ENCODE measurements at regions not wholly inside any gene's neighbourhood (a gene's known extent, or its start where the extent isn't known, plus 50 kb on each side); places are given as distances from the start of the nearest gene placed in this dataset.
A peak's percentile ranks its signal among the peaks of the same experiment; 100 is the strongest.

DNA sequence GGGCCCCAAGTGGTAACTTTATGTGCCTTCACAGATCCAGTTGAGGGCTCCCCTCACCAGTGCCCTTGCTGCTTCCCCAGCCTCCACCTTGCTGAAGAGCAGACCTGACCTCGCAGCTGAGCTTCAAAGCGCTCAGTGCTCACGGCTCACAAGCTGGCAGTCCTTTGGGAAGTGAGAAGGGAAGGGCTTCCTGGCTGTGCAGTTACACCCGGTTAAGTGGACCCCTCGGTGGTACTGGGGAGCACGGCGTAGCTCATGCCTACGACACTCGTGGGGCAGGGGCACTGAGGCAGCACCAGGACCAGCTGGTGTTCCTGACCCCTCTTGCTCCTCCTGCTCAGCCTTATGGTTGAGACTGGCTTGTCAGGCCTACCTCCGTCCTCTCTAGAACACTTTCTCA lies 629.0 kb upstream of the TBL1XR1 start:
- intact Hi-C loops (cut with DNase I, micrococcal nuclease), result no loop called here
- H3K4me1 ChIP-seq (ENCODE audit: insufficient read depth, low read length), result no peaks in the 10 kb centered on the region
- Mint-ChIP-seq H3K27me3 (no peaks in the 10 kb centered on the region), H3K27ac (no peak overlapping the region), H3K4me3 (no peak overlapping the region), H3K9me3 (no peaks in the 10 kb centered on the region), H3K36me3 (ENCODE audit: low read depth) (no peaks in the 10 kb centered on the region), H3K4me1 (ENCODE audit: low read depth) (no peaks in the 10 kb centered on the region)
- TF ChIP-seq, protein P1, sequence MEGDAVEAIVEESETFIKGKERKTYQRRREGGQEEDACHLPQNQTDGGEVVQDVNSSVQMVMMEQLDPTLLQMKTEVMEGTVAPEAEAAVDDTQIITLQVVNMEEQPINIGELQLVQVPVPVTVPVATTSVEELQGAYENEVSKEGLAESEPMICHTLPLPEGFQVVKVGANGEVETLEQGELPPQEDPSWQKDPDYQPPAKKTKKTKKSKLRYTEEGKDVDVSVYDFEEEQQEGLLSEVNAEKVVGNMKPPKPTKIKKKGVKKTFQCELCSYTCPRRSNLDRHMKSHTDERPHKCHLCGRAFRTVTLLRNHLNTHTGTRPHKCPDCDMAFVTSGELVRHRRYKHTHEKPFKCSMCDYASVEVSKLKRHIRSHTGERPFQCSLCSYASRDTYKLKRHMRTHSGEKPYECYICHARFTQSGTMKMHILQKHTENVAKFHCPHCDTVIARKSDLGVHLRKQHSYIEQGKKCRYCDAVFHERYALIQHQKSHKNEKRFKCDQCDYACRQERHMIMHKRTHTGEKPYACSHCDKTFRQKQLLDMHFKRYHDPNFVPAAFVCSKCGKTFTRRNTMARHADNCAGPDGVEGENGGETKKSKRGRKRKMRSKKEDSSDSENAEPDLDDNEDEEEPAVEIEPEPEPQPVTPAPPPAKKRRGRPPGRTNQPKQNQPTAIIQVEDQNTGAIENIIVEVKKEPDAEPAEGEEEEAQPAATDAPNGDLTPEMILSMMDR (IDR thresholded peaks at IDR 0.05), result no peak
- no peak overlapping the region for H3K27ac ChIP-seq (ENCODE audit: low read depth in 1 of 2, low read length in 2 of 2)
- H3K36me3 ChIP-seq (ENCODE audit: insufficient read depth, low read length), result no peaks in the 10 kb centered on the region
- ATAC-seq (ENCODE audit: poor library complexity) (no peak), DNase-seq (no peak)
- H3K27me3 ChIP-seq (ENCODE audit: control insufficient read depth in 1 of 2, insufficient read depth in 2 of 2, low read length in 2 of 2), result no peaks in the 10 kb centered on the region
- CTCF ChIA-PET, result no interaction called here
- POLR2A ChIA-PET, result no interaction called here
- H3K9me3 ChIP-seq (ENCODE audit: control insufficient read depth in 1 of 2, insufficient read depth in 1 of 2, low read length in 2 of 2), result peaks cover 0 to 3% of the 10 kb centered on the region in 2 experiments
- H3K4me3 ChIP-seq (ENCODE audit: low read length), result no peak overlapping the region

DNA sequence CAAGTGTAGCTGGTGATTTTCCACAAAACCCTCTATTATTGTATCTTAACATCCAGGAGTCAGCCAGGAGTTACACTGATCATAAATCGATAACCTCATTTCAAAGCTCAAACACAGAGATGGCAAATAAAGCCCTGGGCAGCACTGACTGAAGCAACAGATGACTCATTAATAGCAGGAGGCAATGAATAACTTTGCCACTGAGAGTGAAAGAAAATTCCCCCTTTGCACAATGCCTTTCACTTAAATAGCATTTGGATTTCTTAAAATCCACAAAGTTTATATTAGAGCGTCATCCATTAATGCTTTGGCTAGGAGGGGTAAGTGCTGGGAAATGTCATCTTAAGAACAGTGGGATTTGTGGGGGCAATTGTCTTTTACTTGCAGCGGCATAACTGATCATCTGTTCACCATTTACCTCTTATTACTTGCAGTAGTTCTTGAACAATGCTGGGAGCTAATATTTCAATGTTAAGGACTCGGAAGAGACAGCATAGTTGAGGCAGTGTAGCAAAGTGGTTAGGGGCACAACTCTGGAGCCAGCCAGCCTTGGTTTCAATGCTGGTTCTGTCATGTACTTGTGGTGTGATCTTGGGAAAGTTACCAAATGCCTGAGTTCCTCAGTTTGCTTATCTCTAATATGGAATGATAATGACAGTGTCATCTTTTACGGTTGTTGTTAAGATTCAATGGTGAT lies 630.4 kb upstream of the TBL1XR1 start:
- no peak overlapping the region for H3K4me3 Mint-ChIP-seq
- no peaks in the 10 kb centered on the region for H3K9me3 Mint-ChIP-seq
- CTCF ChIA-PET, result interaction anchor here (1.0 kb wide), 1 partner anchor 8 kb away, joined by 3 read pairs; no protein-coding TSS in a partner anchor
- H3K4me3 ChIP-seq (ENCODE audit: low read length), result no peak overlapping the region
- POLR2A ChIA-PET, result no interaction called here
- no peaks in the 10 kb centered on the region for H3K27me3 Mint-ChIP-seq
- no peaks in the 10 kb centered on the region for H3K4me1 Mint-ChIP-seq (ENCODE audit: low read depth)
- peak in 1 of 14 experiments; percentile 25 for DNase-seq
- intact Hi-C loops (cut with DNase I, micrococcal nuclease), result no loop called here
- H3K27ac ChIP-seq (ENCODE audit: low read depth in 1 of 2, low read length in 2 of 2), result no peak overlapping the region
- TF ChIP-seq, protein P1 (IDR thresholded peaks at IDR 0.05), result no peak
- no peaks in the 10 kb centered on the region for H3K4me1 ChIP-seq (ENCODE audit: insufficient read depth, low read length)
- H3K27ac Mint-ChIP-seq, result no peak overlapping the region
- no peaks in the 10 kb centered on the region for H3K36me3 Mint-ChIP-seq (ENCODE audit: low read depth)
- no peak for ATAC-seq (ENCODE audit: poor library complexity)
- H3K9me3 ChIP-seq (ENCODE audit: control insufficient read depth in 1 of 2, insufficient read depth in 1 of 2, low read length in 2 of 2), result peaks cover 0 to 3% of the 10 kb centered on the region in 2 experiments
- H3K36me3 ChIP-seq (ENCODE audit: insufficient read depth, low read length), result no peaks in the 10 kb centered on the region
- no peaks in the 10 kb centered on the region for H3K27me3 ChIP-seq (ENCODE audit: control insufficient read depth in 1 of 2, insufficient read depth in 2 of 2, low read length in 2 of 2)

DNA sequence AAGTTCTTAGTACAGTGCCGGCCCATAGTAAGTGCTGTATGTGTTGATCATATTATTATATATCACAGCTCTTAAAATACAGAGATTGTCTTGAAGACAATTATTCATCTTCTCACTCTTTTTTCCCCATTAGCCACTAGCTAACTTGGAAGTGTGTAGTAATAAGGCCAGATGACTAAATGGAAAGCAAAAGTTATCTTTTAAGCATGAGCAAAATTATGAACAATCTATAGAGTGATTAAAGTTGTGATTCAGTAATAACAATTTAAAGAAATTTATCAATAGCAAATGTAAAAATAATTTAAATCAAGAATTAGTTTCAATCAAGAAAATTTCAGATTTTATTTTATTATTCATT lies 630.9 kb upstream of the TBL1XR1 start:
- Mint-ChIP-seq H3K36me3 (ENCODE audit: low read depth) (no peaks in the 10 kb centered on the region), H3K4me1 (ENCODE audit: low read depth) (peaks cover 2% of the 10 kb centered on the region), H3K9me3 (no peaks in the 10 kb centered on the region), H3K27ac (no peak overlapping the region), H3K4me3 (no peak overlapping the region), H3K27me3 (no peaks in the 10 kb centered on the region)
- H3K9me3 ChIP-seq (ENCODE audit: control insufficient read depth in 1 of 2, insufficient read depth in 1 of 2, low read length in 2 of 2), result peaks cover 0 to 3% of the 10 kb centered on the region in 2 experiments
- DNase-seq (no peak), ATAC-seq (ENCODE audit: poor library complexity) (no peak)
- ChIA-PET CTCF (no interaction called here), POLR2A (interaction anchor here (0.6 kb wide), 1 partner anchor 13 kb away, joined by 3 read pairs; no protein-coding TSS in a partner anchor)
- H3K27me3 ChIP-seq (ENCODE audit: control insufficient read depth in 1 of 2, insufficient read depth in 2 of 2, low read length in 2 of 2), result no peaks in the 10 kb centered on the region
- H3K27ac ChIP-seq (ENCODE audit: low read depth in 1 of 2, low read length in 2 of 2), result no peak overlapping the region
- no peaks in the 10 kb centered on the region for H3K4me1 ChIP-seq (ENCODE audit: insufficient read depth, low read length)
- no peaks in the 10 kb centered on the region for H3K36me3 ChIP-seq (ENCODE audit: insufficient read depth, low read length)
- no peak overlapping the region for H3K4me3 ChIP-seq (ENCODE audit: low read length)
- TF ChIP-seq, protein P1 (IDR thresholded peaks at IDR 0.05), result no peak
- intact Hi-C loops (cut with DNase I, micrococcal nuclease), result no loop called here
